NCI-H774 (cell line): ENCODE measurements at regions not wholly inside any gene's neighbourhood (a gene's known extent, or its start where the extent isn't known, plus 50 kb on each side); places are given as distances from the start of the nearest gene placed in this dataset.

ENCODE experiments used
- DNase-seq: peaks from one replicate; lab custom pipeline; 2025; lab: John Stamatoyannopoulos, UW

DNA sequence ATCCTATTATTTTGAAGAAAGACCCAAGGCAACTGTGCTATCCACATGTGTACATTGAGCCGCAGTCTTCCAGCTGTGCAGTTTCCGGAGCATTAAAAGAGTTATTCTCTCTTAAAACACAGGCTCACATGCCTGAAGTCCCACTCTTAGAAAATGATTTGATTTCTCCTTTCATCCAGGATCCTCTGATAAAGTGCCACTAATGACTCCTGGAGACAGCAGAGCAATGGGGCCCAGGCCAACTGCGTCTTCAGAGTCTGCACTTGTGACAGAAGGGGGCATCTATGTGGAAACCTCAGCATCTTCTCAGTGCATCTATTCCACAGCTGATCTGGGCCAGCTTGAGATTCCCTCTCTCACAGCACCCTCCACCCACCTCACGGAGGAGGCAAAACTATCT lies 482.1 kb upstream of the AKR1E2 start:
- no peak for DNase-seq

- no peak for DNase-seq
Measured at GRCh38 chr10:4343091-4343490, 482.9 kb upstream of the AKR1E2 start.

- DNase-seq: no peak
Measured at GRCh38 chr10:4338768-4339167, 487.2 kb upstream of the AKR1E2 start.

- no peak for DNase-seq
Measured at GRCh38 chr10:4337563-4337962, 488.4 kb upstream of the AKR1E2 start.

DNA sequence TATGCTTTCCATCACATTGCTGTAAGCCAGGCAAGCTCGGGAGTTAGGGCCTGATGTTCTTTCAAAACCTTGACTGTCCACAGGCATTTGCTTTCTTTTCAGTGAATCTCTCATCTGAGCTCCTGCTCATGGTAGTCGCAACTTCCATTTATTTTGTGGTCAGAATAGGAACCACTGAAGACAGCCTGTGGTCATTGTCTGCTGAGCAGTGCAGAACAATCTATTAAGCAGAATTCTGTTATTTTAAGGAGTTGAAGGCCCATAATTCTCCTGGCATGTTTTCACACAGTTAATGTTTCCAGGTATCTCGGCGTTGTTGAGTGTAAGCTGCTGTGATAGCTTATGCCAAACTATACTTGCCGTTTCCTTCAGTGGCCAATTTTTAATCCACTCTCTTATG lies 491.1 kb upstream of the AKR1E2 start:
- no peak for DNase-seq

- DNase-seq: no peak
Measured at GRCh38 chr10:4334015-4334414, 492.0 kb upstream of the AKR1E2 start.

- no peak for DNase-seq
Measured at GRCh38 chr10:4333459-4333894, 492.5 kb upstream of the AKR1E2 start.

GRCh38 chr10:4332764-4333458 lies 493.1 kb upstream of the AKR1E2 start:
- no peak for DNase-seq

DNA sequence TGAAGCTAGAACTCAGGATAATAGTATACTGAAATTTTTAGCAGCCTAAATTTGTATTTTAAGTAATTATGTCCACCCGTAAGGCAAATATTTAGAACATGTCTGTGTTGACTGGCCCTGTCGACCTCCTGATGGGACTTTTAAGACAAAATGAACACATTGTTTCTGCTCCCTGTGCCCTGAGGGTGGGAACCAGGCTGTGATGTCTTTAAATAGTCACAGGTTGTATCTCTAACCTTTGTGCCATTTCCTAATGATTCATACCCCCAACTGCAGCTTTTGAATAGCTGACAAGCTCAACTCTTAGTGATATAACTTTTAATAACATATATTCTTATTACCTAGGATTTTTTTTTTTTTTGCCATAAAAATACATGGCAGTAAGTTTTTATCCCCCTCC lies 494.9 kb upstream of the AKR1E2 start:
- DNase-seq: no peak

GRCh38 chr10:4330636-4331035 lies 495.4 kb upstream of the AKR1E2 start:
- no peak for DNase-seq

DNA sequence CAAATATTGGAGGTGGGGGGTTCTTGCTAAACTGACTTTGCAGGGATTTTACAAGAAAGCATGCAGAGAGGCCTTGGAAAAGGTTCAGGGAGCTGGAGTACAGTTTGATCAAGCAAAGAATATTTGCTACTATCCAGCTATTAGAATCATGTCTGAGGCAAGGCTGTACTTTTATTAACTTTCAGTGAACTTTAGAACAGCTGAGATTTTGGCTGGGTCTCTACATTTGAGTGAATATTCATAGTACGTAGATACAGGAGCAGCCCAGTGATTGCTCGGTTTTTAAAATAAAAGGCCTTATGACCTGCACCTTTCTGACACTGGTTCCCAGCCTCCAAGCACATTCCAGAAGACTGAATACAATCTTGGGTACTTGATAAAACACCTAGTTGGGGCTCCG lies 496.8 kb upstream of the AKR1E2 start:
- DNase-seq: no peak

DNA sequence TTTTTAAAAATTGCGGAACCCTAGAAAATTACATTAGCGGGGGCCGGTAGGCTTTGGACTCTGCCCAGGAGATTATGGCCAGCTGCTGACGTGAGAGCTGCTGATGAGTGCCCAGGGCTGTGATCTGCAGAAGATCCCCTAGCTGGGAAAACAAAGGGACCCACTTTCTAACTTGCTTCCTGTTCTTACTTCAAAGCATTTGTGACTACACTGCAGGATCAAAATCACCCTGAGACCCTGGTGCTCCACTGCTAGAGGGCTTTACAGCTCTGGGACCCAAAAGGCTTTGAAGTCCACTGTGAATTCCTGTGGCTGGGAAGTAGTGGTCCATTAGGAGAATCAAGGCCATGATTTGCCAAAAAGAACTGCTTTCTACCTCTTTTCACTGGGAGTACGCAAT lies 499.4 kb upstream of the AKR1E2 start:
- no peak for DNase-seq

GRCh38 chr10:4319870-4320367 lies 506.1 kb upstream of the AKR1E2 start:
- DNase-seq: no peak

GRCh38 chr10:4316161-4316810 lies 509.7 kb upstream of the AKR1E2 start:
- no peak for DNase-seq

DNA sequence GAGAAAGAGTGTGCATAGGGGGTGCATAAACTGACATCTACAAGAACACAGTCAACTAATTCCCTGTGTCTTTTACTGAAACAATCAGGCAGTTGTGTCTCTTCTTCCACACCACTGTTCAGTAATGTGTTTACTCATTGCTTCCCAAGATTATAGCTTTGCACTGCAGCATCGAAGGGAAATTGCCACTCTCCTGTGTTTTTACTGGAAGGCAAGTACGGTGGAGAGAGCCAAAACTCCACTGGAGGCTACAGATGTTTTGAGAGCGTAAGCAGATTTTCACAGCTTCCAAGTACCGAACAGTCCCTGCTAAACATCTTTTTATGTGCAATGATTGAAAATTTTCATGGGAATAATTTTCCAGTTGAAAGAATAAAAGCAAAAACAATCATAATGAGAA lies 510.5 kb upstream of the AKR1E2 start:
- DNase-seq: no peak

- no peak for DNase-seq
Measured at GRCh38 chr10:4313051-4313450, 513.0 kb upstream of the AKR1E2 start.

GRCh38 chr10:4312051-4312835 lies 513.8 kb upstream of the AKR1E2 start:
- DNase-seq: no peak

- no peak for DNase-seq
Measured at GRCh38 chr10:4310172-4310571, 515.8 kb upstream of the AKR1E2 start.

- no peak for DNase-seq
Measured at GRCh38 chr10:4307910-4308309, 518.1 kb upstream of the AKR1E2 start.

DNA sequence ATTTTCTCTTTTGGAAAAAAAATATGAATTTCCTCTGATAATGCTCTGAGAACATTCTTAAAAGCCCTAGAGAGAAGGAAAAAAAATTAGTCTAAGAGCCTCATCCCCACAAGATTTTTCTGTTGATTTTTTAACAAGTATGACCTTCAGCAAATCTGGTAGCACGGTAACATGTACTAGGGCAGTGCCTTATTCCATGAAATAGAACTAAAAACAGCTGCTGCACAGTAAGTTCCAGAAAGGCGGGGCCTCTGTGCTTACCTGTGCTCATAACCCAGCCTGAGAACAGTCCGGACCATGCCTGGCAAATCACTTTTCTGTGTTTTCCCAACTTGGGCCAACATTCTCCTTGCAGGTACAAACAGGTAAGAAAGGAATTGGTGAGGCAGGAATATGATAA lies 519.1 kb upstream of the AKR1E2 start:
- DNase-seq: no peak

- no peak for DNase-seq
Measured at GRCh38 chr10:4303045-4303444, 518.0 kb upstream of the KLF6 start.

DNA sequence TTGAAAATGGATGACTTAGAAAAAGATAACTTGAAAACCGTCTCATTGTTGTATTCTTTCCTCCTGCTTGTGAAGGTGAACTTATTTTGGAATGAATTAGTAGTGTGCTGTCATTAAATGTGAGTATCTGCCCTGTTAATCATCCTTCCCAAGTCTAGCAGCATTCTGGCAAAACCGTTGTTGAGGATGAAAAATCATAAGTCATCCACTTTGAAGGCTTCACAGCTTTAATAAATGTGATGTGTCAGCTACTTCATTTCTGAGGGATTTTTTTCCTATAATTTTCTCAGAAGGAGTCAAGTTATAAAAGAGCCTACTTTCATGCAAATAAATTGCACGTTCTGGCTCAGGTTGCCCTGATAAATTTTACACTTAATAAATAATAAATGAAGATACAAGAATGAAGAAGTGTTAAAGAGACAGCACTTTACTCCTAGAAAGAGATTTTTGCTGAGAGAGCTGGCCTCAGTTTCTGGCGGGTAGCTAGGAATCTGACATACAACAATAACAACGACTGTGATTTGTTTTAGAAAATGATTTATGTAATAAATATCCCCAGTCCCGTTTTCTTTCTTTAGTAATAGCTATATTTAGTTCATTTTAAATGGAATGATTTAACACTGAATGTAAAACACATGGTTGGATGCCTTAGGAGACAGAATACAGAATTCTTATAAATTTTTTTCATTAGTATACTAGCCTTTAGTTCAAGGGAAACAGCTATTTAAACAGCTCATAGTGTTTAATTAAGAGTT lies 516.5 kb upstream of the KLF6 start:
- no peak for DNase-seq
